ENCODE measurements at regions not wholly inside any gene's neighbourhood (a gene's known extent, or its start where the extent isn't known, plus 50 kb on each side); places are given as distances from the start of the nearest gene placed in this dataset.

- POLR2A ChIA-PET (ENCODE audit: partially characterized antibody) = no interaction called here
- Histone ChIP-seq H2BK5ac (ENCODE audit: low read depth, low read length) (no peak overlapping the region), H2AFZ (ENCODE audit: low read length) (no peak overlapping the region), H3K27me3 (replicated peaks in 1 of 4; ENCODE audit: control insufficient read depth in 3 of 4, extremely low read depth in 1 of 4, insufficient read depth in 3 of 4, low read length in 3 of 4) (no peaks in the 10 kb centered on the region), H3K23ac (ENCODE audit: insufficient read length) (no peak overlapping the region), H3K4me2 (ENCODE audit: insufficient read depth in 1 of 2, low read depth in 2 of 2, low read length in 2 of 2) (no peak overlapping the region), H3K27ac (ENCODE audit: low read depth, low read length) (no peak overlapping the region), H3K9ac (replicated peaks in 1 of 4; ENCODE audit: extremely low read depth in 1 of 4, low read depth in 3 of 4, low read length in 3 of 4) (no peak overlapping the region), H3K56ac (replicated peaks; ENCODE audit: insufficient read length, low read depth, low read length) (no peak overlapping the region), H3K4me1 (replicated peaks in 1 of 4; ENCODE audit: control insufficient read depth in 3 of 4, insufficient read depth in 4 of 4, low read length in 3 of 4) (no peaks in the 10 kb centered on the region), H2BK20ac (ENCODE audit: low read length) (no peak overlapping the region), H3K79me2 (ENCODE audit: control insufficient read depth in 1 of 2, insufficient read depth in 2 of 2, low read length in 2 of 2) (no peaks in the 10 kb centered on the region), H3K14ac (ENCODE audit: insufficient read length) (no peak overlapping the region), H2AK5ac (ENCODE audit: low read depth, low read length) (no peak overlapping the region), H4K5ac (ENCODE audit: insufficient read length, low read depth, low read length) (no peak overlapping the region), H3K4me3 (ENCODE audit: extremely low read depth in 1 of 4, insufficient read depth in 2 of 4, low read depth in 3 of 4, low read length in 4 of 4) (no peak overlapping the region), H4K20me1 (replicated peaks in 1 of 2; ENCODE audit: control insufficient read depth in 1 of 2, insufficient read depth in 2 of 2, low read length in 2 of 2) (no peaks in the 10 kb centered on the region), H3K9me3 (ENCODE audit: insufficient read depth in 2 of 2, low read depth in 1 of 2, low read length in 1 of 2) (no peaks in the 10 kb centered on the region), H2BK120ac (replicated peaks; ENCODE audit: low read depth, low read length) (no peak overlapping the region), H3K4ac (replicated peaks; ENCODE audit: insufficient read length, low read depth, low read length) (no peak overlapping the region), H4K91ac (replicated peaks; ENCODE audit: insufficient read length, low read length) (no peak overlapping the region), H3K79me1 (ENCODE audit: low read depth, low read length) (no peaks in the 10 kb centered on the region), H2BK15ac (ENCODE audit: low read length) (no peak overlapping the region), H2BK12ac (ENCODE audit: low read depth, low read length) (no peak overlapping the region), H3K36me3 (ENCODE audit: control insufficient read depth in 2 of 4, insufficient read depth in 4 of 4, low read length in 3 of 4) (no peaks in the 10 kb centered on the region), H4K8ac (ENCODE audit: extremely low read depth, insufficient read depth, low read length) (no peak overlapping the region), H3K23me2 (ENCODE audit: low read depth, low read length) (no peaks in the 10 kb centered on the region), H3K18ac (ENCODE audit: extremely low read depth, low read length) (no peak overlapping the region)
- CTCF ChIA-PET (ENCODE audit: partially characterized antibody) = no interaction called here
- DNase-seq (ENCODE audit: low read depth in 1 of 2, low spot score in 2 of 2) (no peak), FAIRE-seq (no peak)
- 86% methylated on average over 3 of the region's 3 CpGs; no CpG with 5 or more reads in 1 of the 2 experiments for WGBS, 2 experiments (ENCODE audit: extremely low coverage in 1 of 2, insufficient coverage in 1 of 2, insufficient read length in 1 of 2, insufficient replicate concordance in 2 of 2, low coverage in 1 of 2, low lambda C conversion rate in 2 of 2, missing lambda C conversion rate in 1 of 2)
- TF ChIP-seq NRF1 (IDR thresholded peaks at IDR 0.05; ENCODE audit: low read depth, low read length) (no peak), SIN3A (conservative IDR thresholded peaks at IDR 0.05 in 1 of 2, IDR thresholded peaks at IDR 0.05 in 1 of 2; ENCODE audit: low read depth in 1 of 2, low read length in 2 of 2) (no peak), POLR2A (IDR thresholded peaks at IDR 0.05; ENCODE audit: control extremely low read depth in 1 of 2, low read depth in 2 of 2, low read length in 2 of 2) (no peak), BACH1 (IDR thresholded peaks at IDR 0.05; ENCODE audit: low read length) (no peak), KDM1A (IDR thresholded peaks at IDR 0.05; ENCODE audit: borderline replicate concordance, low read length) (no peak), SP4 (IDR thresholded peaks at IDR 0.05; ENCODE audit: low read length) (no peak), CREB1 (IDR thresholded peaks at IDR 0.05) (no peak), SIX5 (IDR thresholded peaks at IDR 0.05; ENCODE audit: low read depth, low read length) (no peak), FOSL1 (IDR thresholded peaks at IDR 0.05; ENCODE audit: insufficient read depth, low read depth, low read length) (no peak)
- TF ChIP-seq, protein P1, sequence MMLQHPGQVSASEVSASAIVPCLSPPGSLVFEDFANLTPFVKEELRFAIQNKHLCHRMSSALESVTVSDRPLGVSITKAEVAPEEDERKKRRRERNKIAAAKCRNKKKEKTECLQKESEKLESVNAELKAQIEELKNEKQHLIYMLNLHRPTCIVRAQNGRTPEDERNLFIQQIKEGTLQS (IDR thresholded peaks at IDR 0.05; ENCODE audit: insufficient read depth, low read depth, low read length) = no peak
Observed at GRCh38 chr6:147991961-147992360, 350.7 kb upstream of the SASH1 start.

Data from H1 (cell line).